Stimulated activated naive CD8-positive, alpha-beta T cell treated with anti-CD3 and anti-CD28 coated beads, Interleukin-15, Interleukin-2, amounts not matched to agents 100 U/mL and 50 U/mL, for 24 hours (primary cell): ENCODE measurements at regions not wholly inside any gene's neighbourhood (a gene's known extent, or its start where the extent isn't known, plus 50 kb on each side); places are given as distances from the start of the nearest gene placed in this dataset.
"Not testable (repeated sequence)": the region's sequence is repeated elsewhere in the genome, so short reads cannot be mapped to it uniquely, and the experiment has no call there.

Experiments
- ATAC-seq: fragments of 150-1000 bp; cut with Tn5 transposase; one replicate; pipeline ENCODE4 v1.10.0; 2021
- DNase-seq: peaks from one replicate; pipeline ENCODE4 v3.0.0; 2021

DNA sequence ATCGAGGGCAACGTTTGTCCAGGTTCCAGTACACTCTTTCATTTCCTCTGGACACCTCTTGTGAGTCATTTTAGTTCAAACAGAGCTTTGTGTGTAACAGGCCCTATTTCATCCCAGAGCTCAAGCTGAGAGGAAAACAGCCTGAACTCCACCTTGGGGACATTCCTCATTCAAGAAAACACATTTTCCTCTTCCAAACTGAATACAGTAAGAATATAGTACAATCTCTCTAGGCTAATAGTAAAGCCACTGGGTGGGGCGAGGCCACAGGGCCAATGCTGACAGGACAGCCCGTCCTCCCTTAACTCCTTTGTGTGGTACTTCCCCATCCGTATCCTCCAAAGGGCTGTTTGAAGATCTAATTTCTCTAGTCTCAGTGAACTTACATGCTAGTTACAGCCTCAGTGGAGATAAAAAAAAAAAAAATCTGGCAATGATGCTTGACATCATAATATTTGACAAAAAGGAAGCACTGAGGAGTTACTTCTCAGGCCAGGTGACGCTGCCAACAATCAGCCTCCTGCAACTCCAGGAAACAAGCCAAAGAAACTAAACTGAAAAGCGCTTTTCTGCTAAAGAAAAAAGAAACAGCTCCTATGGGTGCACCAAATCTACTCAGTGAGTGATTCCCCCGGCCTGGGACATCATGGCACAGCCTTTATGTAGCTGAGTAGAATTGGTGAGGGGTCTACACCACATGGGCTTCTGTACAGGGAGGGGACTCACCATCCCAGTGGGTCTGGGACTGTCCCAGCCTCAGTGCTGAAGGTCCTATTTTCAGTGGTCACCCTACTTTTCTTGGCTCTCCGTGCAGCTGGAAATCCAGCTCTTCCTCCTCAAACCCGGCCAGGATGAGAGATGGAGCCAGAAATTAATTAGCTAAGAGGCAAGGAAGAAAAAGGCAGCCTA is 238.2 kb upstream of the NEBL start:
- no peak for DNase-seq
- ATAC-seq: no peak

GRCh38 chr10:21134645-21135022 is 237.5 kb upstream of the NEBL start:
- no peak for DNase-seq
- no peak for ATAC-seq

- ATAC-seq (no peak), DNase-seq (no peak)
Measured at GRCh38 chr10:21130683-21131442, 233.8 kb upstream of the NEBL start.

- DNase-seq (no peak), ATAC-seq (no peak)
Measured at GRCh38 chr10:21130108-21130507, 233.0 kb upstream of the NEBL start.

DNA sequence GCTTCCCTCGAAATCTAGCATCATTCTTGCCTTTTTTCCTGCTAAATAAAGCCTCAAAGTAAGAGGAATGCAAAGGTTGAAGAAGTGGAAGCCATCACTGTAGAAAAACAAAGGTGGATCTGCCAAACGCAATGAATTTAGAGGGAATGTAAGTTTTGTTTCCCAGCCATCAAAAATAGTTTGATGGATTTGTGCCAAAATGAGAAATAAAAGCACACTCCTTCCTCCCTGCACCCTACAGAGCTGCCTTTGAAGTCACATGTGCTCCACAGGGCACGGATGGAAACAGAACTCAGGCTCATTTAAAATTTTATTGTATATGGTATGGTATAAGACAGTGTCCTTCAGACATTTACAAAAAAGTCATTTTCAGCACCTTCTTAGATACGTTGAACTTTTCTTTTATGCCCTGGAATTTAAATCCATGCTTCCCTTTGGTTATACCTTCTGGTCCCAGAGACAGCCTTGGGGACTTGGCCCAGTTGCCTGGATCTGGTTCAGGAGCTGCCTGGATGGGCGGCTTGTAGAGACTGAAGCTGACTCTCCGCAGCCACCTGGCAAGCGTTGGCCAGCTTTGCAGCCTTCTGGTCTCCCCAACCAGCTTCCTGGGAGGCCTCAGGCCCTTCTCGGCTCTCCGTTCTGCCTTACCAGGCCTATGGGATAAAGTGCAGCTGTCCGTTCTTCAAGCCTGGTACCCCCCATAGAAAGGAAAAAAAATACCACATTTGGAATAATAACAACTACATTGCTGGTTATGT is 228.5 kb upstream of the NEBL start:
- DNase-seq: no peak
- ATAC-seq: no peak

DNA sequence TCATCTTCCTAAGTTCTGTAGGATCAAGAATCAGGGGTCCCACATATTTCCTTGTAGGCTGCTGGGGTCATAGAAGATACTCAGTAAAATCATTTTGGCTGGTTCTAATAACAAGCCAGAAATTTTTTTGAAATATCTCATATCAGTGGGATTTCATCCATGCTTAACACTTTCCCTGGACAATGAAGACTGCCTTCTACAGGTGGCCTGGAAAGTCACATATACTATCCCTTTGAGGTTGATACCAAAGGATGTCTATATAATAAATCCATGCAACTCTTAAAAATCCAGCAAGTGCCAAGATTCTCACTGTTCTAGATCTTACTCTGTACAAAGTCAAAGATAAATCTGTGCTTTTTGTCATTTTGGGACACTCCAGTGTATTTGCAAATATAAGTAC is 225.8 kb upstream of the NEBL start:
- DNase-seq: no peak

DNA sequence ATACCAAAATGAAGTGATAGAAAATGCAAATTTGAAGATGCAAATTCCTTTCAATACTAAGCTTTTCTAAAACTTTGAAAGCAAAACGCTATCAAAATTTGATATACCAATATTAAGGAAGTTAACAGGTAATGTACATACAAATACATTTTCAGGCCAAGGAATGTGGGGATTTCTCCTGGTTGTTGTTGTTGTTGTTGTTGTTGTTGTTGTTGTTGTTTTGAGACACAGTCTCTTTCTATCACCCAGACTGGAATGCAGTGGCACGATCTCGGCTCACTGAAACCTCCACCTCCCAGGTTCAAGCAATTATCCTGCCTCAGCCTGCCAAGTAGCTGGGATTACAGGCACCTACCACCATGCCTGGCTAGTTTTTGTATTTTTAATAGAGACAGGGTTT is 224.7 kb upstream of the NEBL start:
- ATAC-seq, DNase-seq: not testable (repeated sequence)

More for the DNA sequence above, 225.8 kb upstream of the NEBL start:
- no peak for ATAC-seq

- ATAC-seq (no peak), DNase-seq (no peak)
Measured at GRCh38 chr10:21114683-21115082, 217.6 kb upstream of the NEBL start.

DNA sequence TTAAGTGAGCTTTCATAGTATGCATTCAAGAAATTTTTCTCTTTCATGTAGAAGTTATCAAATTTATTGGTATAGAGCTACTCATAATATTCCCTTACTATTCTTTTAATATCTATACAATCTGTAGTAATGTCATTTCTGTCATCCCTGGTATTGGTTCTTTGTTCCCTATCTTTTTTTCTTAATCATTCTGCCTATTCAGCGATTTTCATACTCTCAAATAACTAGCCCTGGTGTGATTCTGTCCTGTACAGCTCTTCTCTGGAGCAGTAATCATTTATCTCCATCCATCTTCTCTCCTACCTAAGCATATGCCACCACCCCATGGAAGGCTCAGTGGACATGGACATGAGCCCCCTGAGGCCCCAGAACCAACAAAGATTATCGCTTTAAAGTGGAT is 213.2 kb upstream of the NEBL start:
- ATAC-seq (no peak), DNase-seq (no peak)

- not testable (repeated sequence) for DNase-seq, ATAC-seq
Measured at GRCh38 chr10:21106931-21107330, 209.8 kb upstream of the NEBL start.

- not testable (repeated sequence) for ATAC-seq, DNase-seq
Measured at GRCh38 chr10:21105331-21105730, 208.2 kb upstream of the NEBL start.

- ATAC-seq (peak; percentile 88), DNase-seq (peak; percentile 5)
Measured at GRCh38 chr10:21100871-21101514, 203.9 kb upstream of the NEBL start.

DNA sequence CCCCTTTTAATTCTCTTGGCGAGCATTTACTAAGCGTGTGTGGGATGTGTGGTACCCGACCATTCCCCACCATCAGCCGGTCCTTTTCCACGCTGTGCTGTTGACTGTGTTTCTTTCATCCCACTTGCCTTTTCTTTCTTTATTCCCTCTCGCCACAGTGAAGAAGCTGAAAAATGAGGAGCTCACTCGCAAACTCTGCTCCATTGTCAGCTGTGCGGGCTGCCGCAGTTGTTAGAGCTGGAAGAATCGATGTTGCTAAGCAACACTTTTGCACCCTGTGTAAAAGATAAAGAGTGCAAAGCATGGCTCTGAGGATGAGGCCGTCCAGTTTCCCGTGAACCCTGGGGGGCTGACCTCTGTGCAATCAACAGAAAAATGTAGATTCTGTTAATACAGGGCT is 203.1 kb upstream of the NEBL start:
- no peak for ATAC-seq
- DNase-seq: no peak

GRCh38 chr10:21099291-21100062 is 202.4 kb upstream of the NEBL start:
- DNase-seq (no peak), ATAC-seq (no peak)

DNA sequence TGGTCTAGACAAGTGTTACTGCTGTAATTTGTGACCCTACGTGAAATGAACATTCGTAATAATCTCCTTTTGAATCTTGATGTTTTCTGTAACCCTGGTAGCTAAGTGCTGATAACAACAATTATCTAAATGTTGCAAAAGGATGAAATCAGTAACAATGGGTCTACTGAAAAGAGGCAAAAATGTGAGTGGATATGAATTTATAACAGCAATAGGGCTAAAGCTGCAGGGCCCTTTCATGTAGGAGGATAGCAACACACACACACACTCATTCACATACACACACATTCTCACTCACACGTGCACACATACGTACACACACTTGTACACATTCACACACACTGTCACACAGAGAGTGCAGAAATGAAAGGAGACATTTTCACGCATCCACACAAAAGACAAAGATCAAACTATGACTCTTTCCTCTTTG is 200.8 kb upstream of the NEBL start:
- DNase-seq (no peak), ATAC-seq (no peak)

GRCh38 chr10:21095494-21096055 is 198.5 kb upstream of the NEBL start:
- no peak for ATAC-seq
- DNase-seq: no peak

DNA sequence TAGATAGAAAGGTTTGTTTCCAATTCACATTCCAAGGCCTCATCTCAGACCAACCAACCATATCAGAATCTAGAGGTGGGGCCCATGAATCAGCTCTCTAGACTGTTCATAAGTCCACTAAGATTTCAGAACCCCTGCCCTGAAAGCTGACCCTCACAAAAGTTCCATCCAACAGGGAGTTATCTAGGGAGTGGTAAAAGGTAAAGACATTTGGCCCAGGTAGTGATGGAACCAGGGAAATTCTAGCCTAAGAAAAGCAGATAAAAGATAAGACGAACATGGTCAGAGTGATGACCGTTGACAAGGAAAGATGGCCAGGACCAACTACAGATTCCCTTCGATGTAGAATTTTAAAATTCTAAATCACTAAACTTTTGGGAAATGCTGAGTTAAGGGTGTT is 198.0 kb upstream of the NEBL start:
- no peak for ATAC-seq
- DNase-seq: no peak

DNA sequence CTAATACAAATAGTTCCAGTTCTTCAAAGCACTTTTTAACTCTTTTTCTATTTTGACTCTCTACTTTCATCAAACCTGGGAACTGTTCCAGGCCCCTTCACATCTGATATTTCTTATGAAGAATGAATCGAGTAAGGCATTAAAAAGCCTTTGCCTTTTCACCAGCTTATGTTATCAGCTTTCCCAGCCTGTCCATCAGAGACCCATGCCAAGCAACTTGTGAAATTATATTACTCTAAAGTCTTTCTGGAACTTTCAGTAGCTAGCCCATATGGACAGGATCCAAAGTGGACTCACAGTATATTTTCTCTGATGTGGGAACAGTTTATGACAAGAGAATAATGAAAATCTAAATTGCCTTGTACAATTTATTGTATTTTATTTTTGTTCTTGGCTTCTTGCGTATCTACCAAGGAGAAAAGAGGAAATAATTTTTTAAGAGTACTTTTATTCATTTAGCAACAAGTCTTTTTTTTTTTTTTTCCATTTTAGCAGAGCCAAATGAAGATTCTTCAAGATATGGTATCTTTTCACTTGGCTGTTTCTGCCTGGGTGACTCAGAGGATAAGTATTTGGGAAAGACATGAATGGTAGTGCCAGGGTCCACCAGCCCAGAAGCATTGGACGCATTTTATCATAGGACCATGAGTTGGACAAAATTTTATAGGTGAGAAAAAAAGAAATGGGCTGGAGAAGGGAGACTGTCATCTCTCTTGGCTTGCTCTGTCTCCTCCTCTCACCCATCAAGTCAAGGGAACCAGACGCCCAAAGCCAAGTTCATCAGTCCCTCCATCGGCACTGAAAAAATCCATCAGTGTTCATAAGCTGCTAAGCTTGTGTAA is 195.8 kb upstream of the NEBL start:
- DNase-seq (no peak), ATAC-seq (no peak)

DNA sequence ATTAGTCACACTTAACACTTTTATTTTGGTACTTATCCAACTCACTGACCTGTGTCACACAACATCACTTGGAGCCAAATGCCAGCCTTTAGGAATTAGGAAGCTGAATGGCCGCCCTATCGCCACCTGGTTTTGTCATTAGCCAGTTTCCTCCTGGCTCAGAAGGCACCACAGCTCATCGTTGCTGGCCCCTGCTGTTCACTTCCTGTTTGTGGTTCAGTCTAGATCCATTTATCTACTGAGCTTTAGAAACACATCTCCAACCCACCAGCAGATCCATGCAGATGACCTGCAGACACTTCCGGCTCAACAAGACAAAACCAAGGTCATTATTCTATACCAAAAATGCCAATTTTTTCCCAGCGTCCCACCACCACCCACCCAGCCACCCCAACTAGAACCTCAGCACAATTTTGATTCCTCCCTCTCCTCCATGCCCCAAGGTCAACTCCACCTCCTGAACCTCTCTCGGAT is 193.5 kb upstream of the NEBL start:
- DNase-seq (no peak), ATAC-seq (no peak)

DNA sequence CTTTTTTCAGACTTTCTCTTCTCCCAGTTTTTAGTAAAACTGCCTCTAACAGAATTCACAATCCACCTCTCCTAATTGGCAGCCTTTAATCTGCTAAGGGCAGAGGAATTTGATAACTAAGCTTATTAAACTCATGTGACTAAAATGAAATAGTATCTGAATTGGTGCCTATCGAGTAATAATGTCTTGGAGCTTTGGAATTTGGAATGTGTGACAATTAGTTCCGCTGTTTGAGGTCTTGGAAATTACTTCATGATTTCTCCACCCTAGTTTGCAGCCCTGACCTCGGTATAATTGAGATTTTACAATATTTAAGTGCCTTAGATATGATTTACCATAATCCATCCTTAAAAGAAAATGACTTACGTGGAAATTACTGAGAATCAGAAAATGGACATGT is 190.4 kb upstream of the NEBL start:
- DNase-seq (no peak), ATAC-seq (no peak)
